Trophoblast cell (in vitro differentiated cells and primary cell): ENCODE measurements at regions not wholly inside any gene's neighbourhood (a gene's known extent, or its start where the extent isn't known, plus 50 kb on each side); places are given as distances from the start of the nearest gene placed in this dataset.

Source experiments
- DNase-seq, 2 donors: peaks; one replicate each; pipeline ENCODE4 v3.0.0-alpha.2; 2016
- H2AFZ ChIP-seq: 2 replicates; pipeline ENCODE4 v1.6.1; 2013; ENCODE audit warnings: low read length, moderate library complexity, mild to moderate bottlenecking; ENCODE audit not compliant: insufficient read depth, poor library complexity
- H2AK5ac ChIP-seq: 2 replicates; pipeline ENCODE4 v1.6.1; 2013; ENCODE audit warnings: mild to moderate bottlenecking, low read length
- H2BK120ac ChIP-seq: 2 replicates; pipeline ENCODE4 v1.6.1; 2013; ENCODE audit warnings: low read length, mild to moderate bottlenecking, moderate library complexity; ENCODE audit not compliant: insufficient read depth, poor library complexity
- H2BK12ac ChIP-seq: 2 replicates; pipeline ENCODE4 v1.6.1; 2013; ENCODE audit warnings: mild to moderate bottlenecking, low read length, moderate library complexity
- H2BK5ac ChIP-seq: 2 replicates; pipeline ENCODE4 v1.6.1; 2013; ENCODE audit warnings: low read length, low read depth, moderate library complexity, mild to moderate bottlenecking; ENCODE audit not compliant: poor library complexity
- H3K14ac ChIP-seq: 2 replicates; pipeline ENCODE4 v1.6.1; 2013; ENCODE audit warnings: mild to moderate bottlenecking, low read length
- H3K18ac ChIP-seq: 2 replicates; pipeline ENCODE4 v1.6.1; 2013; ENCODE audit warnings: mild to moderate bottlenecking, low read length
- H3K23ac ChIP-seq: 2 replicates; pipeline ENCODE4 v1.6.1; 2013; ENCODE audit warnings: low read length
- H3K27ac ChIP-seq: 2 replicates; pipeline ENCODE4 v1.5.1; 2013; ENCODE audit warnings: low read depth, mild to moderate bottlenecking, inconsistent platforms, low read length, moderate library complexity
- H3K27me3 ChIP-seq: 2 replicates; pipeline ENCODE4 v1.6.1; 2013; ENCODE audit warnings: inconsistent platforms, mild to moderate bottlenecking, low read length, moderate library complexity; ENCODE audit not compliant: insufficient read depth
- H3K36me3 ChIP-seq, 2 experiments: 1 replicate in 1 of 2; 2 replicates in 1 of 2; pipeline ENCODE4 v1.6.1; 2013; ENCODE audit warnings: low read length in 2 of 2, mild to moderate bottlenecking in 2 of 2, moderate library complexity in 1 of 2; ENCODE audit not compliant: insufficient read depth in 2 of 2, control insufficient read depth in 1 of 2
- H3K4ac ChIP-seq: 2 replicates; pipeline ENCODE4 v1.6.1; 2013; ENCODE audit warnings: low read depth, mild to moderate bottlenecking, low read length, moderate library complexity
- H3K4me1 ChIP-seq, 2 experiments: 1 replicate in 1 of 2; 2 replicates in 1 of 2; pipeline ENCODE4 v1.6.1; 2013; ENCODE audit warnings: low read length in 2 of 2, mild to moderate bottlenecking in 2 of 2, moderate library complexity in 1 of 2; ENCODE audit not compliant: insufficient read depth in 2 of 2, control insufficient read depth in 1 of 2
- H3K4me2 ChIP-seq: 2 replicates; pipeline ENCODE4 v1.6.1; 2013; ENCODE audit warnings: inconsistent platforms, mild to moderate bottlenecking, low read length, moderate library complexity
- H3K4me3 ChIP-seq: 2 replicates; pipeline ENCODE4 v1.5.1; 2013; ENCODE audit warnings: mild to moderate bottlenecking, low read depth, low read length, inconsistent platforms
- H3K79me1 ChIP-seq: one replicate; pipeline ENCODE4 v1.6.1; 2013; ENCODE audit warnings: low read length
- H3K79me2 ChIP-seq: 2 replicates; pipeline ENCODE4 v1.6.1; 2013; ENCODE audit warnings: low read length, mild to moderate bottlenecking; ENCODE audit not compliant: control insufficient read depth, insufficient read depth, poor library complexity
- H3K9ac ChIP-seq: 2 replicates; pipeline ENCODE4 v1.6.1; 2013; ENCODE audit warnings: mild to moderate bottlenecking, low read length
- H3K9me3 ChIP-seq: 2 replicates; pipeline ENCODE4 v1.6.1; 2013; ENCODE audit warnings: low read depth, mild to moderate bottlenecking, control low read depth, inconsistent platforms, low read length; ENCODE audit not compliant: insufficient read depth
- H4K12ac ChIP-seq: 2 replicates; pipeline ENCODE4 v1.6.1; 2013; ENCODE audit warnings: low read depth, mild to moderate bottlenecking, low read length, moderate library complexity
- H4K8ac ChIP-seq: 2 replicates; pipeline ENCODE4 v1.6.1; 2013; ENCODE audit warnings: low read depth, mild to moderate bottlenecking, low read length, moderate library complexity
- H4K91ac ChIP-seq: one replicate; pipeline ENCODE4 v1.6.1; 2013; ENCODE audit warnings: low read depth, mild to moderate bottlenecking, low read length, moderate library complexity
- WGBS: extraction: QIAGEN DNeasy Blood & Tissue Kit; methylation state at CpG from one replicate; pipeline ENCODE4 v1.1.7; 2013; ENCODE audit warnings: missing lambda C conversion rate; ENCODE audit not compliant: insufficient read length, insufficient coverage; ENCODE audit errors: extremely low coverage; 5-methylcytosine and 5-hydroxymethylcytosine counted together

DNA sequence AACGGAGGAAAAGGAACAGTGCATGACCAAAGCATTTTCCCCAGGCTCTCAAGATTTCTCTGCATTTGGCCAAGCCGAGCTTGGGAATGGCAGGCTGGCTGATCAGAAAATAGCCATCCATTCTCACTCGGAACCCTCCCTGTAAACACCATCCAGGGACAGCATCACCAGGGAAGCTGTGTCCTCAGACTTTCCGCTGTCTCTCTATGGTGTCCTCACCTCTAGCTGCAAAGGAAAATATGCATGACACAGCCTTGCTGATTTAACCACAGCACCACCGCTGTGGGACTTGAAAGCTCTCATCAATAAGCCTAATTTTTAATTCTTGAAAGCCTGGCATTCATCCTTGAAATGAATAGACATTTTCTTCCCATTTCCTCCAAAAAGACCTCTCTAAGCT lies 311.7 kb downstream of the EIPR1 start:
- H3K36me3 ChIP-seq = no peaks in the 10 kb centered on the region
- no peak overlapping the region for H3K18ac ChIP-seq
- WGBS = no CpG with 5 or more reads among the region's 5 CpGs
- H2BK5ac ChIP-seq = no peak overlapping the region
- no peak overlapping the region for H3K23ac ChIP-seq
- no peak overlapping the region for H3K27ac ChIP-seq
- no peak overlapping the region for H3K4ac ChIP-seq
- no peak overlapping the region for H3K4me3 ChIP-seq
- no peaks in the 10 kb centered on the region for H3K27me3 ChIP-seq
- no peak overlapping the region for H3K9ac ChIP-seq
- no peak overlapping the region for H2AFZ ChIP-seq
- no peak overlapping the region for H3K4me2 ChIP-seq
- H4K91ac ChIP-seq = no peak overlapping the region
- no peak overlapping the region for H4K8ac ChIP-seq
- no peak overlapping the region for H2AK5ac ChIP-seq
- no peak overlapping the region for H2BK12ac ChIP-seq
- H3K4me1 ChIP-seq = no peaks in the 10 kb centered on the region
- H3K14ac ChIP-seq = no peak overlapping the region
- no peak overlapping the region for H2BK120ac ChIP-seq
- no peak overlapping the region for H4K12ac ChIP-seq
- no peaks in the 10 kb centered on the region for H3K79me1 ChIP-seq
- no peaks in the 10 kb centered on the region for H3K9me3 ChIP-seq
- no peaks in the 10 kb centered on the region for H3K79me2 ChIP-seq
- no peak for DNase-seq

DNA sequence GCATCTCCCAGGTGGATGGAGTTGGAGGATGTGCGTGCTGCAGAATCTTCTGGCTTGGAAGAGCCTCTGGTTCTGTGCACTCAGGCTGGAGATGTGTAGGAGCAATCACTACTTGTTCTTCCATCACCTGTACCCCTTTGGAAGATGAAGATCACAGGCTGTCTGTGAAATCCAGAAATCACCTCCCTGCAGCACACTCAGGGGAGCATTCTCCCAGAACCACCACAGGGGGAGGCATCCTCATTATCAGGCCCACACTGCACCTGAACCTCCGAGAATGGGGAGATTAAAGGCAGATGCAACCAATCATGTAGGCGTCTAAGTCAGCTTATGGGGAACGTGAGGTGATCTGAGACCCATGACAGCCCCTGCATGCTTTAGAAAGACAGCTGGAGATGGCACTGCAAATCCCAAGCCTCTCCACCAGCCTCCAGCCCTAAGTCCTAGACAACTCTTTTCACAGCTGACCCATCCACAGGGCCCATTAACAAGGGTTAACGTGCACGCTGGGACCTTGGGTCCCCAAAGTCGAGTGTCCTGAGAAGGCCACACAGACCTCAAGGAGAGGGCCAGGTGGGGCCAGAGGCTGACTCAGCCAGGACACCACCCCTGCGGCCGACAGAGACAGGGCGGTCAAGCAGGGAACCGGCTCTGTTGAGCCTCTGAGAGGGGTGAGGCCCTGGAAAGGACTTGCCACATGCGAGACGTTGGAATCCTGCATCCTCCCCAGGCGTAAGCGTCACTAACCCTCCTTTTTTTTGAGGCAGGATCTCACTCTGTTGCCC lies 314.9 kb downstream of the EIPR1 start:
- Histone ChIP-seq H3K79me1 (no peaks in the 10 kb centered on the region), H3K27ac (no peak overlapping the region), H3K4me2 (no peak overlapping the region), H3K14ac (no peak overlapping the region), H3K4me1 (no peaks in the 10 kb centered on the region), H2AFZ (no peak overlapping the region), H4K91ac (no peak overlapping the region), H3K79me2 (no peaks in the 10 kb centered on the region), H3K9ac (no peak overlapping the region), H2BK12ac (no peak overlapping the region), H3K4me3 (no peak overlapping the region), H2BK120ac (no peak overlapping the region), H3K36me3 (no peaks in the 10 kb centered on the region), H2BK5ac (no peak overlapping the region), H2AK5ac (no peak overlapping the region), H3K27me3 (no peaks in the 10 kb centered on the region), H4K12ac (no peak overlapping the region), H3K23ac (no peak overlapping the region), H4K8ac (no peak overlapping the region), H3K18ac (no peak overlapping the region), H3K9me3 (no peaks in the 10 kb centered on the region), H3K4ac (no peak overlapping the region)
- no peak for DNase-seq
- WGBS = no CpG with 5 or more reads among the region's 15 CpGs

DNA sequence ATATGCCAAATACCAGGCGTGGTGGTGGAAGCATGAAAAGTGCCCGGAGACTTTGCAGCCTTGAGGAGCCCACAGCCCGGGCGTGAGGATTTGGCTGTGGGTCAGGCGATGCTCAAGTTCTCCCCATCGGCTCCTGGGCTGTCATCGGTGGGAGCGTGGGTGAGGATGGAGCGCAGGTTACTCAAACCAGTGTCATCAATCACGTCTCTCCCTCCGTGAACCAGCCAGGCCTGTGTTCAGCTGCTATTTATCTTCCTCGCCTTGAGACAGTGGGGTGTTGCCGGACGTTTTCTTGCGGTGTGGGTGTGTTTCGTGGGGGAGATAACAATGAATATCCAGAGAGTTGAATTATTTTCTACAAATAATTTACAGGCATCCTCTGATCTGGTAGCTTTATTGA lies 317.6 kb downstream of the EIPR1 start:
- Histone ChIP-seq H2BK120ac (no peak overlapping the region), H2AFZ (no peak overlapping the region), H2AK5ac (no peak overlapping the region), H3K79me2 (no peaks in the 10 kb centered on the region), H3K27me3 (no peaks in the 10 kb centered on the region), H3K4me1 (no peaks in the 10 kb centered on the region), H4K91ac (no peak overlapping the region), H3K4me2 (no peak overlapping the region), H3K27ac (no peak overlapping the region), H3K36me3 (no peaks in the 10 kb centered on the region), H3K79me1 (no peaks in the 10 kb centered on the region), H3K18ac (no peak overlapping the region), H3K14ac (no peak overlapping the region), H3K9ac (no peak overlapping the region), H4K12ac (no peak overlapping the region), H3K9me3 (peaks cover 5% of the 10 kb centered on the region), H2BK5ac (no peak overlapping the region), H3K23ac (no peak overlapping the region), H4K8ac (no peak overlapping the region), H3K4me3 (peak overlapping the region; percentile 36), H2BK12ac (no peak overlapping the region), H3K4ac (no peak overlapping the region)
- no peak for DNase-seq
- WGBS = no CpG with 5 or more reads among the region's 16 CpGs

DNA sequence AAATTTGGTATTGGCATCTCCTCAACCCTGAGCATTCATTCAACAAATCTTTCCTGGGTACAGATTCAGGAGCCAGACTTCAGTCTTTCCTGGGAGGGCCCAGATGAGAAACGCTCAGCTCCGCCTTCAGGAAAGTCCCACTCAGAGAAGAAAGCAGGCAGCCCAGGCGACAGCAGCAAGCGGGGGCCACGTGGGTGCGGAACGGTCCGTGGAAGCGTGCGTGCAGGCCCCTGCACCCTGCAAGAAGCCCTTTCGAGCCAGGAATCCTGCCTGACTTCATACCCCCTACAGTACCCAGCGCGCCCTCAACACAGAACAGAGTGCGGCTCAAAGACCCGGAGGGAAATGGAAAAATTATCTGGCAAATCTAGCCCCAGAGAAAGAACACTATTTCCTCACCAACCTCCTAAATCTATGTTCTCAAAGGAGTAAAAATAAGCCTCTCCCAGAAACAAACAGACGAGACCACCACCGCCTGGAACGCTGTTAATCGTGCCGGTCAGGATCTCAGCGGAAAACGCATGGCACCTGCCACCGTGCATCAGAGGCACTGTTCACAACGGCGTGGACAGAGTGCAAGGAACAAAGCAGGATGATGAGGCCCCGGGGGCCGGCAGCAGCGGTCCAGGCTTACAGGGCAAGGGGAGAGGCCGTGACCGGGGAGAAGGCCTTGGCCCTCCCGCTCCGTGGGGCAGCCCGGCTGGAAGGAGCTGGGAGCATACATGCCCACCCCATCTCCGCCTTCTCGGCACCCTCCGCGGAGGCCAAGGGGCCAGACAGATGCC lies 318.3 kb downstream of the EIPR1 start:
- no peak overlapping the region for H2AFZ ChIP-seq
- H3K27me3 ChIP-seq = no peaks in the 10 kb centered on the region
- WGBS = no CpG with 5 or more reads among the region's 37 CpGs
- H3K23ac ChIP-seq = no peak overlapping the region
- no peaks in the 10 kb centered on the region for H3K79me2 ChIP-seq
- no peaks in the 10 kb centered on the region for H3K36me3 ChIP-seq
- H3K4me3 ChIP-seq = no peak overlapping the region
- no peak overlapping the region for H3K4me2 ChIP-seq
- no peaks in the 10 kb centered on the region for H3K4me1 ChIP-seq
- DNase-seq = no peak
- H3K79me1 ChIP-seq = no peaks in the 10 kb centered on the region
- H2BK5ac ChIP-seq = no peak overlapping the region
- H3K27ac ChIP-seq = no peak overlapping the region
- H3K9ac ChIP-seq = no peak overlapping the region
- no peak overlapping the region for H2AK5ac ChIP-seq
- no peak overlapping the region for H2BK12ac ChIP-seq
- H4K12ac ChIP-seq = no peak overlapping the region
- H4K8ac ChIP-seq = no peak overlapping the region
- no peak overlapping the region for H2BK120ac ChIP-seq
- no peak overlapping the region for H4K91ac ChIP-seq
- H3K18ac ChIP-seq = no peak overlapping the region
- peaks cover 5% of the 10 kb centered on the region for H3K9me3 ChIP-seq
- no peak overlapping the region for H3K14ac ChIP-seq
- H3K4ac ChIP-seq = no peak overlapping the region
